IMR-90 (cell line): ENCODE measurements at regions not wholly inside any gene's neighbourhood (a gene's known extent, or its start where the extent isn't known, plus 50 kb on each side); places are given as distances from the start of the nearest gene placed in this dataset.

Experiments used
- ATAC-seq: fragments of 200-7000 bp; cut with Tn5 transposase; 2 replicates; pipeline ENCODE4 v1.9.1; 2020; ENCODE audit warnings: low read depth, mild to moderate bottlenecking, moderate library complexity
- BruUV-seq: library from RNA; stranded (reverse); fragments of 400-500 nt; replicated peaks from 2 replicates; lab custom pipeline; 2021; lab: Mats Ljungman, UMichigan
- CTCF ChIA-PET: fragments of 300-600 bp; formaldehyde crosslinking; extraction: SDS; loops from one replicate; lab custom pipeline; 2021; ENCODE audit warnings: antibody characterized with exemption; lab: Yijun Ruan, JAX
- POLR2A ChIA-PET: fragments of 300-600 bp; sonication (Branson Sonifier 250); formaldehyde crosslinking; loops from one replicate; lab custom pipeline; 2022; ENCODE audit warnings: antibody characterized with exemption; ENCODE audit not compliant: unreplicated experiment; lab: Charles Lee
- DNase-seq: peaks from one replicate; pipeline ENCODE4 v3.0.0; 2013
- H2AFZ ChIP-seq: replicated peaks from 2 replicates; pipeline ENCODE3; 2013; ENCODE audit warnings: low read length, mild to moderate bottlenecking; ENCODE audit not compliant: poor library complexity
- H2AK5ac ChIP-seq: 2 replicates; pipeline ENCODE4 v1.6.1; 2013; ENCODE audit warnings: low read depth, low read length, inconsistent platforms
- H2AK9ac ChIP-seq: replicated peaks from 2 replicates; pipeline ENCODE3; 2013; ENCODE audit warnings: mild to moderate bottlenecking, low read depth, low read length, moderate library complexity; ENCODE audit not compliant: poor library complexity
- H2BK120ac ChIP-seq: 2 replicates; pipeline ENCODE4 v1.6.1; 2013; ENCODE audit warnings: low read depth, low read length, inconsistent platforms
- H2BK15ac ChIP-seq: 3 replicates; pipeline ENCODE4 v1.6.1; 2013; ENCODE audit warnings: low read depth, low read length, inconsistent platforms
- H2BK20ac ChIP-seq: 2 replicates; pipeline ENCODE4 v1.6.1; 2013; ENCODE audit warnings: low read depth, mild to moderate bottlenecking, inconsistent platforms, low read length, moderate library complexity
- H2BK5ac ChIP-seq: 2 replicates; pipeline ENCODE4 v1.6.1; 2013; ENCODE audit warnings: mild to moderate bottlenecking, low read depth, low read length, inconsistent platforms; ENCODE audit not compliant: poor library complexity, severe bottlenecking
- H3K14ac ChIP-seq: replicated peaks from 2 replicates; pipeline ENCODE4 v1.6.1; 2013; ENCODE audit warnings: low read depth, low read length, inconsistent platforms
- H3K18ac ChIP-seq: 2 replicates; pipeline ENCODE4 v1.6.1; 2013; ENCODE audit warnings: low read depth, low read length, control low read depth
- H3K23ac ChIP-seq: 2 replicates; pipeline ENCODE4 v1.6.1; 2013; ENCODE audit warnings: low read depth, low read length, inconsistent platforms
- H3K27ac ChIP-seq: 2 replicates; pipeline ENCODE4 v1.5.1; 2013; ENCODE audit warnings: mild to moderate bottlenecking, control low read depth, low read length; ENCODE audit not compliant: insufficient read depth
- H3K27me3 ChIP-seq: 2 replicates; pipeline ENCODE4 v1.6.1; 2013; ENCODE audit warnings: low read length; ENCODE audit not compliant: control insufficient read depth, insufficient read depth
- H3K36me3 ChIP-seq: 2 replicates; pipeline ENCODE4 v1.6.1; 2013; ENCODE audit warnings: low read length, mixed read lengths; ENCODE audit not compliant: control insufficient read depth, insufficient read depth
- H3K4ac ChIP-seq: 2 replicates; pipeline ENCODE4 v1.6.1; 2013; ENCODE audit warnings: low read depth, low read length, inconsistent platforms
- H3K4me1 ChIP-seq: 2 replicates; pipeline ENCODE4 v1.6.1; 2013; ENCODE audit warnings: low read length, mixed read lengths; ENCODE audit not compliant: control insufficient read depth, insufficient read depth
- H3K4me2 ChIP-seq: 2 replicates; pipeline ENCODE4 v1.6.1; 2013; ENCODE audit warnings: low read depth, mild to moderate bottlenecking, control low read depth, low read length, moderate library complexity
- H3K4me3 ChIP-seq: 2 replicates; pipeline ENCODE4 v1.5.1; 2013; ENCODE audit warnings: low read depth, mild to moderate bottlenecking, control low read depth, low read length, moderate library complexity; ENCODE audit not compliant: insufficient read depth
- H3K56ac ChIP-seq: 2 replicates; pipeline ENCODE4 v1.6.1; 2013; ENCODE audit warnings: low read length, inconsistent platforms; ENCODE audit not compliant: insufficient read depth; ENCODE audit errors: extremely low read depth
- H3K79me1 ChIP-seq, 2 experiments: 2 replicates each; pipeline ENCODE4 v1.6.1; 2013; ENCODE audit warnings: low read length in 2 of 2, inconsistent platforms in 1 of 2, low read depth in 1 of 2
- H3K9ac ChIP-seq: 2 replicates; pipeline ENCODE4 v1.6.1; 2013; ENCODE audit warnings: low read depth, low read length, control low read depth
- H3K9me1 ChIP-seq: 2 replicates; pipeline ENCODE4 v1.6.1; 2013; ENCODE audit warnings: low read length, inconsistent platforms; ENCODE audit not compliant: insufficient read depth
- H3K9me3 ChIP-seq: 2 replicates; pipeline ENCODE4 v1.6.1; 2013; ENCODE audit warnings: low read length; ENCODE audit not compliant: control insufficient read depth, insufficient read depth
- H4K20me1 ChIP-seq: 2 replicates; pipeline ENCODE4 v1.6.1; 2013; ENCODE audit warnings: low read length, inconsistent platforms; ENCODE audit not compliant: insufficient read depth
- H4K5ac ChIP-seq: 2 replicates; pipeline ENCODE4 v1.6.1; 2013; ENCODE audit warnings: mild to moderate bottlenecking, low read depth, low read length, control low read depth
- H4K8ac ChIP-seq, 2 experiments: 2 replicates each; pipeline ENCODE4 v1.6.1; 2013; ENCODE audit warnings: low read depth in 2 of 2, low read length in 2 of 2, control low read depth in 1 of 2, inconsistent platforms in 1 of 2
- H4K91ac ChIP-seq: 2 replicates; pipeline ENCODE4 v1.6.1; 2013; ENCODE audit warnings: low read depth, low read length, inconsistent platforms; ENCODE audit not compliant: insufficient read depth
- MAFK ChIP-seq: IDR thresholded peaks from 2 replicates; pipeline ENCODE4 v1.6.1; 2012; ENCODE audit warnings: low read depth, low read length, improper control_type of control experiment
- NFE2L2 ChIP-seq: fragments of 150-350 bp; IDR thresholded peaks from 2 replicates; pipeline ENCODE4 v1.6.1; 2016; ENCODE audit warnings: low read depth, mild to moderate bottlenecking, low read length
- SMC3 ChIP-seq: fragments of 150-350 bp; IDR thresholded peaks from 2 replicates; pipeline ENCODE4 v1.6.1; 2016; ENCODE audit warnings: low read depth, mild to moderate bottlenecking, antibody characterized with exemption, low read length, moderate library complexity
- USF2 ChIP-seq: fragments of 150-350 bp; IDR thresholded peaks from 2 replicates; pipeline ENCODE4 v1.6.1; 2017; ENCODE audit warnings: mild to moderate bottlenecking, antibody characterized with exemption, low read length, low read depth
- WGBS, 2 experiments: methylation state at CpG; one replicate each; pipeline versions ENCODE4 v1.1.5 to v1.1.7; 2013; ENCODE audit warnings: missing lambda C conversion rate in 2 of 2; ENCODE audit not compliant: insufficient read length in 1 of 2; ENCODE audit errors: extremely low coverage in 2 of 2; 5-methylcytosine and 5-hydroxymethylcytosine counted together
- dilution Hi-C: fragments of 300-500 bp; cut with HindIII; formaldehyde crosslinking; loops from one replicate; pipeline ENCODE4 v1.14.3; 2018; ENCODE audit warnings: low sequenced_read_pairs; ENCODE audit not compliant: unreplicated experiment
- in situ Hi-C: fragments of 300-500 bp; cut with MboI; formaldehyde crosslinking; loops from 3 replicates; pipeline ENCODE4 v1.14.3; 2019; ENCODE audit warnings: low sequenced_read_pairs, inconsistent platforms, mixed read lengths
- intact Hi-C: fragments of 100-400 bp; cut with micrococcal nuclease; formaldehyde crosslinking; loops from 2 replicates; pipeline ENCODE4 v1.10.0; 2022

DNA sequence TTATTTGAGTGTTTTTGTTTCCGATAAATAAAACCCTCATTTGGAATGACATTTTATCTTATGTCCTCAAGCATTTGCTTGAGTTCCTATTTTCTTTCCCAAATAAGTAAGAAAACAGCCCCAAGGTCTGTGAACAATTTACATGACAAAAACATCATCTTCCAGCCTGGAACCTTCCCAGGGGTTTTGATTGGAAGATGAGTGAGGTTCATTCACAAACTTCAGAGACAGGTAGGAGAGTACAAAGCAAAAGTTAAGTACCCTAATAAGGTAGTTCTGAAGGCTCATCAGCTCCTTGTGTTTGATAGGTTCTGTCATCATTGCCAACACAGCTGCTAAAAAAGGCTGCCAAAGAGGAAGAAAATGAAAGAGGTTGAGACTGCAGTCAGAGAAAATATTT lies 772.8 kb downstream of the CDH8 start:
- H3K18ac ChIP-seq: no peak overlapping the region
- no peak overlapping the region for H3K14ac ChIP-seq
- no peak overlapping the region for H3K4ac ChIP-seq
- in situ Hi-C loops (no loop called here), intact Hi-C loops (no loop called here), dilution Hi-C loops (no loop called here)
- H4K20me1 ChIP-seq: no peaks in the 10 kb centered on the region
- no peak for TF ChIP-seq NFE2L2
- TF ChIP-seq USF2: no peak
- no peak for TF ChIP-seq SMC3
- no peak for TF ChIP-seq MAFK
- BruUV-seq: no TSS peak
- H3K9me3 ChIP-seq: no peaks in the 10 kb centered on the region
- H3K4me1 ChIP-seq: no peaks in the 10 kb centered on the region
- H3K27me3 ChIP-seq: no peaks in the 10 kb centered on the region
- H3K4me3 ChIP-seq: no peak overlapping the region
- no peak overlapping the region for H2BK5ac ChIP-seq
- H3K27ac ChIP-seq: no peak overlapping the region
- DNase-seq (no peak), ATAC-seq (no peak)
- H3K23ac ChIP-seq: no peak overlapping the region
- H2AK5ac ChIP-seq: no peak overlapping the region
- no peak overlapping the region for H2AFZ ChIP-seq
- H4K91ac ChIP-seq: no peak overlapping the region
- ChIA-PET CTCF (no interaction called here), POLR2A (no interaction called here)
- no peak overlapping the region for H4K8ac ChIP-seq
- H3K36me3 ChIP-seq: no peaks in the 10 kb centered on the region
- H2BK20ac ChIP-seq: no peak overlapping the region
- no peak overlapping the region for H3K56ac ChIP-seq
- H3K9ac ChIP-seq: no peak overlapping the region
- H3K79me1 ChIP-seq: no peaks in the 10 kb centered on the region
- no peaks in the 10 kb centered on the region for H3K9me1 ChIP-seq
- H2AK9ac ChIP-seq: no peak overlapping the region
- H4K5ac ChIP-seq: no peak overlapping the region
- no peak overlapping the region for H2BK120ac ChIP-seq
- H3K4me2 ChIP-seq: no peak overlapping the region
- WGBS, 2 experiments: no CpG with 5 or more reads among the region's 1 CpG
- H2BK15ac ChIP-seq: no peak overlapping the region
